Uterus (tissue), 2 donors: ENCODE measurements at regions not wholly inside any gene's neighbourhood (a gene's known extent, or its start where the extent isn't known, plus 50 kb on each side); places are given as distances from the start of the nearest gene placed in this dataset.

ENCODE experiments used
- POLR2A ChIP-seq, 2 donors: fragments of 450-650 bp; IDR thresholded peaks; one replicate each; pipeline ENCODE4 v1.6.1; 2016; ENCODE audit warnings: antibody characterized with exemption in 2 of 2, mild to moderate bottlenecking in 1 of 2, moderate library complexity in 1 of 2
- TF ChIP-seq, protein P1 (sequence below), 4 experiments: fragments of 200-600 bp in 2 of 4; fragments of 450-650 bp in 2 of 4; sonication (generic) in 2 of 4; IDR thresholded peaks; one replicate each; pipeline ENCODE4 v1.5.1; 2016 to 2019; ENCODE audit warnings: antibody characterized with exemption in 4 of 4, mild to moderate bottlenecking in 2 of 4, moderate library complexity in 1 of 4

DNA sequence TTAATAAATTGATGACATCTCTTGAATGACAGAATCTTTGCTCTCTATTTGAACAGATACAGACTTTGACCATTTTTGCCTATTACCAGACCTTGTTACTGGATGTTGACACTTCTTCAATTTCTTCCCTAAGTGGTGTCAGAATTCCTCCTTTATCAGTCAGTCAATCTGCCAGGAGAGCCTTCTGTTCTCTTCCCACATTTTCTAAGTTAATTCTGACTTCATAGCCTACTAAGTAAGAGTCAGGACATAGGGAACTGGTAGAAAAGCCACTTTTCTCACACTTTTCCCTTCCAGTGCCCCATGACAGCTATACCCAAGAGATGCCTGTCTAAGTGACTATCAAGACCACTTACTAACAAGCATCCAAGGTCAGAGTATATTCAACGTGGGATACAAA, 1187.5 kb upstream of the NXPH2 start:
- TF ChIP-seq, protein P1, sequence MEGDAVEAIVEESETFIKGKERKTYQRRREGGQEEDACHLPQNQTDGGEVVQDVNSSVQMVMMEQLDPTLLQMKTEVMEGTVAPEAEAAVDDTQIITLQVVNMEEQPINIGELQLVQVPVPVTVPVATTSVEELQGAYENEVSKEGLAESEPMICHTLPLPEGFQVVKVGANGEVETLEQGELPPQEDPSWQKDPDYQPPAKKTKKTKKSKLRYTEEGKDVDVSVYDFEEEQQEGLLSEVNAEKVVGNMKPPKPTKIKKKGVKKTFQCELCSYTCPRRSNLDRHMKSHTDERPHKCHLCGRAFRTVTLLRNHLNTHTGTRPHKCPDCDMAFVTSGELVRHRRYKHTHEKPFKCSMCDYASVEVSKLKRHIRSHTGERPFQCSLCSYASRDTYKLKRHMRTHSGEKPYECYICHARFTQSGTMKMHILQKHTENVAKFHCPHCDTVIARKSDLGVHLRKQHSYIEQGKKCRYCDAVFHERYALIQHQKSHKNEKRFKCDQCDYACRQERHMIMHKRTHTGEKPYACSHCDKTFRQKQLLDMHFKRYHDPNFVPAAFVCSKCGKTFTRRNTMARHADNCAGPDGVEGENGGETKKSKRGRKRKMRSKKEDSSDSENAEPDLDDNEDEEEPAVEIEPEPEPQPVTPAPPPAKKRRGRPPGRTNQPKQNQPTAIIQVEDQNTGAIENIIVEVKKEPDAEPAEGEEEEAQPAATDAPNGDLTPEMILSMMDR (IDR thresholded peaks at IDR 0.05) = no peak
- TF ChIP-seq POLR2A (IDR thresholded peaks at IDR 0.05) = no peak
